ENCODE measurements at regions not wholly inside any gene's neighbourhood (a gene's known extent, or its start where the extent isn't known, plus 50 kb on each side); places are given as distances from the start of the nearest gene placed in this dataset.
"Not testable (repeated sequence)": the region's sequence is repeated elsewhere in the genome, so short reads cannot be mapped to it uniquely, and the experiment has no call there.

GRCh38 chr7:68752485-68753178 is 845.6 kb upstream of the AUTS2 start:
- no peaks in the 10 kb centered on the region for H3K4me1 Mint-ChIP-seq
- peaks cover 3% of the 10 kb centered on the region for H3K9me3 Mint-ChIP-seq
- ATAC-seq: no peak
- H3K27ac Mint-ChIP-seq: no peak overlapping the region
- no peaks in the 10 kb centered on the region for H3K36me3 Mint-ChIP-seq
- H3K27me3 Mint-ChIP-seq: no peaks in the 10 kb centered on the region
- H3K4me3 Mint-ChIP-seq: no peak overlapping the region

GRCh38 chr7:68754414-68754813 is 843.9 kb upstream of the AUTS2 start:
- ATAC-seq: no peak
- no peaks in the 10 kb centered on the region for H3K27me3 Mint-ChIP-seq
- no peak overlapping the region for H3K4me3 Mint-ChIP-seq
- H3K4me1 Mint-ChIP-seq: no peaks in the 10 kb centered on the region
- H3K27ac Mint-ChIP-seq: no peak overlapping the region
- H3K9me3 Mint-ChIP-seq: peaks cover 8% of the 10 kb centered on the region
- H3K36me3 Mint-ChIP-seq: no peaks in the 10 kb centered on the region

GRCh38 chr7:68756986-68757495 is 841.2 kb upstream of the AUTS2 start:
- Mint-ChIP-seq H3K4me3 (no peak overlapping the region), H3K27ac (no peak overlapping the region), H3K36me3 (no peaks in the 10 kb centered on the region), H3K4me1 (no peaks in the 10 kb centered on the region), H3K9me3 (peaks cover 5% of the 10 kb centered on the region), H3K27me3 (no peaks in the 10 kb centered on the region)
- no peak for ATAC-seq

DNA sequence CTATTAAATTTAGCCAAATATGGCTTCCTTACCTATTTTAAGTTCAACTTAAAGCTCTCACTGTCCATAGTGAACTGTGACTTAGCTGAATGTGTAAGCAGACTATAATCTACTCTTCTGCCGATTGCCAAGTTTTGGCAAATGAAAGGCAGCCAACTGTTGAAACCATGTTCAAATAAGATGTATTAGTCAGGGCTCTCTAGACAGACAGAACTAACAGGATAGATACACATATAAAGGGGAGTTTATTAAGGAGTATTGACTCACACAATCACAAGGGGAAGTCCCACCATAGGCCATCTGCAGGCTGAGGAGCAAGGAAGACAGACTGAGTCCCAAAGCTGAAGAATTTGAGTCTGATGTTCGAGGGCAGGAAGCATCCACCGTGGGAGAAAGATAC is 837.7 kb upstream of the AUTS2 start:
- Mint-ChIP-seq H3K27me3 (no peaks in the 10 kb centered on the region), H3K36me3 (no peaks in the 10 kb centered on the region), H3K4me1 (no peaks in the 10 kb centered on the region), H3K9me3 (peaks cover 15% of the 10 kb centered on the region), H3K4me3 (no peak overlapping the region), H3K27ac (no peak overlapping the region)
- ATAC-seq: no peak

DNA sequence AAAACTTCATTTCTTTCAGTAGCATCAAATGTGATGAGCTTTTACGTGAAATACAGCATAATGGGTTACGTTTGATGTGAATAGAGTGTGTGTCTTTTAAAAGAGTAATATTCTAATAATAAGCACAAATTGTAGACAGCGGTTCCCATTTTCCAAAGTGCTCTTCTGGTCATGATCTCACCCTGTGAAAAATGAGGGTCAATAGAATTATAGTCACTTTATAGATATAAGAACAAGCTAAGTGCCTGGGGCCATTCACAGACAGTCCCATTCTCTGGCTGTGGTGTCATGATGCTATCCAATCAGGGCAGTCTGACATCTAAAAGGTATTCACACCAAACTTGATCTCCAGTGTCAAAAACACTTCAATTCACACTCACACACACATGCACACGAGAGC is 830.8 kb upstream of the AUTS2 start:
- Mint-ChIP-seq H3K27me3 (no peaks in the 10 kb centered on the region), H3K9me3 (peaks cover 12% of the 10 kb centered on the region), H3K36me3 (no peaks in the 10 kb centered on the region), H3K4me3 (no peak overlapping the region), H3K27ac (no peak overlapping the region), H3K4me1 (no peaks in the 10 kb centered on the region)
- ATAC-seq: no peak

DNA sequence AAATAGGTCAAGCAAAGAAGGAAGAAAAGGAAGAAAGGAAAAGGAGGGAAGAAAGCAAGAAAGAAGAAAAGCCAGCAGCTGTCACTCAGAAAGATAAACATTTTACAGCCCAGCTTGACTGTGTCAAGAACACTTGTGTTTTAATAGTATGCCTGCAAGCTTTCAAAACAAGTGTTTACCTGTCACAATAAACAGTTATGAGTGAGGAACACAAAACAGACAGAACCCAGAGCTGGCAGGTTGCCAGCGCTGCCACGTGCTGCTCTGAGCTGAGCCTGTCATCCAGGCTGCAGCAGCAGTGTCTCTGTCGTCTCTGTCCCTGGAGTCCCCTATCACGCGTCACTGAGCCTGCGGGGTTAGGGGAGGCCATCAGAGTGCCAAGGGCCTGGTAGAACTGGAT is 827.6 kb upstream of the AUTS2 start:
- Mint-ChIP-seq H3K36me3 (no peaks in the 10 kb centered on the region), H3K27ac (no peak overlapping the region), H3K27me3 (no peaks in the 10 kb centered on the region), H3K4me3 (no peak overlapping the region), H3K4me1 (no peaks in the 10 kb centered on the region), H3K9me3 (peaks cover 11% of the 10 kb centered on the region)
- no peak for ATAC-seq

DNA sequence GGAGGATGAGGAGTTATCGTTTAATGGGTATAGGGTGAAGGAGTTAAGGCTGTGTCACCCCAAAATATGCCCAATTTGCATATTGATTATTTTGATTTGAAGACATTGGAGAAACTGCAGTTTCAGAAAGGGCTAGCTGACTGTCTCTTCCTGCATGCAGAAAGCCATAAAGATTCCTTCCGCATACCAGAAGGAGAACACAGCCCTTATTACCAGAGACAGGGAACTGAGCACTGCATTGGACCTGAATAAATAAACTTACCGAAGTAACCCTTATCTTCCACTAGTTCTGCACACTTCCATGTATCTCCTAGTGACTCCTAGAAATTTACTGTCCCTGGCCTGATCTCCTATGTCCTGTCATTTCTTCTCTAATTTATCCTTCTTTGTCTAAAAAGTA is 821.9 kb upstream of the AUTS2 start:
- no peak overlapping the region for H3K27ac Mint-ChIP-seq
- no peak overlapping the region for H3K4me3 Mint-ChIP-seq
- H3K27me3 Mint-ChIP-seq: no peaks in the 10 kb centered on the region
- no peaks in the 10 kb centered on the region for H3K36me3 Mint-ChIP-seq
- ATAC-seq: no peak
- peaks cover 6% of the 10 kb centered on the region for H3K9me3 Mint-ChIP-seq
- no peaks in the 10 kb centered on the region for H3K4me1 Mint-ChIP-seq

DNA sequence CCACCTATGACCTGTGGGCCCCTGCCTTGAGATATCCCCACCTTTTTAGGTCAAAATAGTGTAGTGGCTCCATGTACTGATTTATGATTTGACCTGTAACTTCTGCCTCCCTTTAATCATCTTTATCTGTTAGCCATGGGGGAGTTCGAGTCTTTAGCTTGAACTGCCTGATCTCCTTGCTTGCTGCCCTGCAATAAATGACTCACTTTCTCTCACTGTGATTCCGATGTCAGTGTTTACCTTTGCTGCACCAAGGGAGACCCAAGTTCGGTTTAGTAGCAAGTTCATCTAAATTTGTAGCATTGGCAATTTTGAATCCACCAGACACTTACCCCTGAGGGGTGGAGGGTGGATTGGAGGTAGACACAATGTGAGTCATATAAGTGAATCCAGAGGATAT is 814.6 kb upstream of the AUTS2 start:
- H3K27me3 Mint-ChIP-seq: no peaks in the 10 kb centered on the region
- no peak overlapping the region for H3K4me3 Mint-ChIP-seq
- H3K36me3 Mint-ChIP-seq: no peaks in the 10 kb centered on the region
- H3K27ac Mint-ChIP-seq: no peak overlapping the region
- no peak for ATAC-seq
- no peaks in the 10 kb centered on the region for H3K4me1 Mint-ChIP-seq
- no peaks in the 10 kb centered on the region for H3K9me3 Mint-ChIP-seq

GRCh38 chr7:68785036-68785435 is 813.2 kb upstream of the AUTS2 start:
- Mint-ChIP-seq H3K9me3 (peaks cover 2% of the 10 kb centered on the region), H3K4me1 (no peaks in the 10 kb centered on the region)
- no peak for ATAC-seq

GRCh38 chr7:68787566-68787965 is 810.7 kb upstream of the AUTS2 start:
- H3K27me3 Mint-ChIP-seq: no peaks in the 10 kb centered on the region
- ATAC-seq: no peak
- no peak overlapping the region for H3K4me3 Mint-ChIP-seq
- H3K27ac Mint-ChIP-seq: no peak overlapping the region
- peaks cover 4% of the 10 kb centered on the region for H3K9me3 Mint-ChIP-seq
- no peaks in the 10 kb centered on the region for H3K4me1 Mint-ChIP-seq
- H3K36me3 Mint-ChIP-seq: no peaks in the 10 kb centered on the region

More at GRCh38 chr7:68785036-68785435, 813.2 kb upstream of the AUTS2 start:
- no peaks in the 10 kb centered on the region for H3K36me3 Mint-ChIP-seq
- H3K27me3 Mint-ChIP-seq: no peaks in the 10 kb centered on the region
- H3K27ac Mint-ChIP-seq: no peak overlapping the region
- H3K4me3 Mint-ChIP-seq: no peak overlapping the region

GRCh38 chr7:68788529-68788928 is 809.7 kb upstream of the AUTS2 start:
- not testable (repeated sequence) for H3K4me3 Mint-ChIP-seq, H3K27ac Mint-ChIP-seq, H3K36me3 Mint-ChIP-seq, H3K9me3 Mint-ChIP-seq, H3K4me1 Mint-ChIP-seq, H3K27me3 Mint-ChIP-seq, ATAC-seq

- H3K9me3 Mint-ChIP-seq: peaks cover 4% of the 10 kb centered on the region
- H3K4me3 Mint-ChIP-seq: no peak overlapping the region
- no peak overlapping the region for H3K27ac Mint-ChIP-seq
- no peaks in the 10 kb centered on the region for H3K4me1 Mint-ChIP-seq
- no peaks in the 10 kb centered on the region for H3K27me3 Mint-ChIP-seq
- H3K36me3 Mint-ChIP-seq: no peaks in the 10 kb centered on the region
- no peak for ATAC-seq
These were observed 808.7 kb upstream of the AUTS2 start for GRCh38 chr7:68789597-68789996.

- H3K36me3 Mint-ChIP-seq: no peaks in the 10 kb centered on the region
- H3K4me1 Mint-ChIP-seq: no peaks in the 10 kb centered on the region
- H3K4me3 Mint-ChIP-seq: no peak overlapping the region
- H3K27me3 Mint-ChIP-seq: no peaks in the 10 kb centered on the region
- H3K27ac Mint-ChIP-seq: no peak overlapping the region
- H3K9me3 Mint-ChIP-seq: peaks cover 4% of the 10 kb centered on the region
- no peak for ATAC-seq
These were observed 805.9 kb upstream of the AUTS2 start for GRCh38 chr7:68792351-68792750.

DNA sequence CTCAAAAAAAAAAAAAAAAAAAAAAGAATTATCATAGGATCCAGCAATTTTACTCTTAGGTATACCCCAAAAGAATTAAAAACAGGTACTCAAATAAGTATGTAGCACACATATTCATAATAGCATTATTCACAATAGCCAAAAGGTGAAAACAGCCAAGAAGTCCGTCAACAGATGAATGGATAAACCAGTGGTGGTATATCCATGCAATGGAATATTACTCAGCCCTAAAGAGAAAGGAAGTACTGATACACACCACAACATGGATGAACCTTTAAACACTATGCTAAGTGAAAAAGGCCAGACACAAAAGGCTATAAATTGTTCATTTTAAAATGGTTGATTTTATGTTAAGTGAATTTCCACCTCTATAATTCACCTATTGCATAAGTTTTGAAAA is 804.8 kb upstream of the AUTS2 start:
- no peak for ATAC-seq
- no peak overlapping the region for H3K27ac Mint-ChIP-seq
- no peaks in the 10 kb centered on the region for H3K27me3 Mint-ChIP-seq
- peaks cover 4% of the 10 kb centered on the region for H3K9me3 Mint-ChIP-seq
- no peaks in the 10 kb centered on the region for H3K4me1 Mint-ChIP-seq
- H3K4me3 Mint-ChIP-seq: no peak overlapping the region
- H3K36me3 Mint-ChIP-seq: no peaks in the 10 kb centered on the region

- Mint-ChIP-seq H3K36me3 (no peaks in the 10 kb centered on the region), H3K27me3 (no peaks in the 10 kb centered on the region), H3K4me1 (no peaks in the 10 kb centered on the region), H3K27ac (no peak overlapping the region), H3K9me3 (peaks cover 3% of the 10 kb centered on the region), H3K4me3 (no peak overlapping the region)
- no peak for ATAC-seq
These were observed 798.0 kb upstream of the AUTS2 start for GRCh38 chr7:68800316-68800715.

- no peak for ATAC-seq
- Mint-ChIP-seq H3K27me3 (peaks cover 7% of the 10 kb centered on the region), H3K4me1 (no peaks in the 10 kb centered on the region), H3K36me3 (no peaks in the 10 kb centered on the region), H3K4me3 (no peak overlapping the region), H3K9me3 (peaks cover 5% of the 10 kb centered on the region), H3K27ac (no peak overlapping the region)
These were observed 793.1 kb upstream of the AUTS2 start for GRCh38 chr7:68805159-68805558.

Measured in stimulated activated memory B cell treated with anti-CD40 and anti-IgM and Interleukin-4, amounts not matched to agents 10 μg/mL and 1 μg/mL and 100 μg/mL, for 72 hours (primary cell).